T1000 (cell line): ENCODE measurements at regions not wholly inside any gene's neighbourhood (a gene's known extent, or its start where the extent isn't known, plus 50 kb on each side); places are given as distances from the start of the nearest gene placed in this dataset.

Experiments used
- DNase-seq: peaks from one replicate; lab custom pipeline; 2025; ENCODE audit warnings: mixed read lengths; lab: John Stamatoyannopoulos, UW

GRCh38 chr3:168648321-168648720 lies 552.6 kb upstream of the GOLIM4 start:
- no peak for DNase-seq

- DNase-seq: no peak
These were observed 551.9 kb upstream of the GOLIM4 start for GRCh38 chr3:168647582-168647981.

DNA sequence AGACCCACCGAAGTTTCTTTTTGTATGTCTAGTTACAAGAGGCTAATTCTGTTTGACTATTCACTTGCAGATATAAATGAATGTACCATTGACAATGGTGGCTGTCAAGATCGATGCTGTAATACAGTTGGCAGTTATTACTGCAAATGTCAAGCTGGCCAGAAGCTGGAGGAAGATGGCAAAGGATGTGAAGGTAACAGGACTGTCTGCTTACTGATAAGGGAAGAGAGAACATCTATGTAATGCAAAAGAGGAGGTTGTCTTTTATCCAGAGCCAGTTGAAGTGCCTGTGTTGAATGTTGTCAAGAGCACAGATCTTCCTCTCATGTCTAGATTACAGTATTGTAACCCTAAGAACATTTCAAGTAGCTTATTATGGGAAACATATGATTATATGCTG lies 549.5 kb upstream of the GOLIM4 start:
- no peak for DNase-seq

GRCh38 chr3:168628549-168628948 lies 532.8 kb upstream of the GOLIM4 start:
- DNase-seq: no peak

GRCh38 chr3:168625477-168625876 lies 529.8 kb upstream of the GOLIM4 start:
- no peak for DNase-seq

GRCh38 chr3:168624892-168625448 lies 529.2 kb upstream of the GOLIM4 start:
- no peak for DNase-seq

DNA sequence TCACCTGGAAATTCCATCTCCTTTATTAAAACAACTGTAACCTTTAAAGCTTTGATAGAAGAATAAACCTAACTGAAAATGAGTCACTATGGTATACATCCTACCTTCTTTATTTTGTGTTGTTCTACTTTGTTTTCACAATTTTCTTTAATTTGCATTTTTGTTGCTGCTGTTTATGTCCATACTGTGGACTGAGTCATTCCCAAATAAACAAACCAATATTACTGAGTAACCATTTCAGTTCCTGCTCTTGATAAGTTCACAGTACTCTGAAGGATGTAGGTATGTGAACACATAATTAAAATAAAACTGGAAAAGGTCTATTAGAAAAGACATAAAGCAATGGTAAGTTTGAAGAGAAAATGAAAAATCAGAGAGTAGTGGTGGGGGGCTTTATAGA lies 528.5 kb upstream of the GOLIM4 start:
- no peak for DNase-seq

DNA sequence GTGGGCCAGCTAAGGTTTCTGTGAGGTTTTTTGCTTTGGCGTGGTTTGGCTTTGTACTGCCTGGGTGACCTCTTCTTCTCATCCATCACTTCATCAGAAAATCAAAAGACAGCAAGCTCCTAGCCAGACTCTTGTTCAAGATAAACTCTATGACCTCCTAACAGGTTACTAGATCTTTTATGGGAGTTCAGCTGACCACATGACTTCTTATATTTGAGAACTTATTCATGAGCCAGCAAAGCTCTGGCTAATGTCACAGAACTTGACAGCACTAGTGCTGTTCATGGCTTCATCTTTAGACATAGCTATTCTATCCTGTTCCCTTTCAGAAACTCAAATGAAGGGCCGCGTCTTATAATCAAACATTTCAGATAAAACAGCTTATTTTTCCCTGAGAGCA lies 527.1 kb upstream of the GOLIM4 start:
- DNase-seq: no peak

GRCh38 chr3:168620854-168621253 lies 525.1 kb upstream of the GOLIM4 start:
- no peak for DNase-seq

- no peak for DNase-seq
These were observed 523.2 kb upstream of the GOLIM4 start for GRCh38 chr3:168618827-168619470.

GRCh38 chr3:168617658-168618057 lies 521.9 kb upstream of the GOLIM4 start:
- no peak for DNase-seq

- no peak for DNase-seq
These were observed 521.2 kb upstream of the GOLIM4 start for GRCh38 chr3:168616915-168617314.

GRCh38 chr3:168615493-168616020 lies 519.8 kb upstream of the GOLIM4 start:
- no peak for DNase-seq

GRCh38 chr3:168613151-168613550 lies 517.4 kb upstream of the GOLIM4 start:
- DNase-seq: no peak

DNA sequence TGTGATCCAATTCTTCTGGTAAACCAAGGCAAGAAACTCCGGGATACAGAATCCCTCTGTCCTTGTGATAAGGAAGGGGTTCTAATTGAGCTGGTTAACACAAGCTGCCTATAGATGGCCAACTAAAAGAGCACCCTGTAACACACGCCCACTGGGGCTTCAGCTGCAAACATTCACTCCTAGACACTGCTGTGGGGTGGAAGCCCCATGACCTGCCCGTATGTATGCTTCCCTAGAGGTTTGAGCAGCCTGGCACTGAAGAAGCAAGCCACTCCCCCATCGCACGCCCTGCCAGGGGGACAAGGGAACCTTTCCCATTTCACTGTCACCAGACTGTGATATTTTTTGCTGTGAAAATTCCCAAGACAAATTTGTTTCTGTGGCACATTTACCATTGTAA lies 516.9 kb upstream of the GOLIM4 start:
- no peak for DNase-seq

DNA sequence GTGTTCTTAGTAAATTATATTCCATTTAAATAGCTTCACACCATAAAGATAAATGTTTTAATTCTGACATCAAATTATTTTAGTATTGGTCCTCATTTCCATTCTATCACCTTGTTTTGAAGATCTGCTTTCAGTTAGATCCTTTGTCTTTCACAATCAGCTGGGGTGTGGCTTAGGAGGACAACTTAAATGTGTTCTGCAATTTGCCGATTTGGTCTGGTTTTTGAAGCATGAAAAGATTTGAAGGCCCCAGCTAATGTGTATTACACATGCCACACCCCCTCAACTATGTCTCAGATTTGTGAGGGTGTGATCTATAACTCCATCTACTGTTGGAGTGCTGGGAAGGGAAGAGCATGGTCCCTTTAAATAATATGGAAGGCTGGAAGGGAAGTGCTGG lies 516.1 kb upstream of the GOLIM4 start:
- no peak for DNase-seq

GRCh38 chr3:168608926-168609325 lies 513.2 kb upstream of the GOLIM4 start:
- no peak for DNase-seq

- DNase-seq: no peak
These were observed 509.0 kb upstream of the GOLIM4 start for GRCh38 chr3:168604767-168605166.

- DNase-seq: no peak
These were observed 502.5 kb upstream of the GOLIM4 start for GRCh38 chr3:168598250-168598649.

- no peak for DNase-seq
These were observed 500.6 kb upstream of the GOLIM4 start for GRCh38 chr3:168596175-168596823.

DNA sequence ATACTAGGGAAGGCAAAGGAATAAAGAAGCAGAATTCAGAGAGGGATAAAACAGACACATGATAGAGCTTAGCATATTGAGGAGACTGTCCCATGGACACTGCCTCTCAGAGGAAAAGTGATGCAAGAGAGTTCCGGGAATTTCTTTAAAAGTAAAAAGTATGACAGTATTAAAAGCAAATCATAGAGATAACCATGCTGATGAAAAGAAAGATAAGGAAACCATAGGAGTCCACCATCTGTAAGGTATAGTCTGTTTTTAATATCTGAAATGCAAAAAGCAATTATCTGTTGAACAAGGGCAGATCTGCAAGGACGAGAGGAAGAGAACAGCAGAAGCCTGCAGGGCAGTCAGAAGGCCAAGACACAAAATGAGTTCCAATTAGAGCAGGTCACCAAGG lies 495.9 kb upstream of the GOLIM4 start:
- DNase-seq: no peak

DNA sequence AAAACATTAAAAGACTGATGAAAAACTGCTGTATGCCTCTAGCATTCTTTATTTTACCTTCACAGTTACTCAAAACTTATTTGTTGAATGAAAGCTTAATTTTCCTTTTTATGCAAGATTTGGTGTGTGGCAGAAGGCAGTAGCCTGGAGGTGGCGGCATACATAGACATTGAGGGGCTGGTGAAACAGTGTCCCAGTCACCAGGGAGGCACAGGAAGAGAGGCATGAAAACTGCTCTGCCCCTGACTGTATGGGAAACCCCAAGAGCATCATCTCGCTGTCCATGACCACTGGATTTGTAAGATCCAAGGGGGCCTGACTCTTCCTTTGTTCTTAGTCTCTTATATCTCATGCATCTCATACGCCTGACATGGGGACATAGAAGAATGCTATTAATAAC lies 493.7 kb upstream of the GOLIM4 start:
- DNase-seq: no peak

- no peak for DNase-seq
These were observed 489.8 kb upstream of the GOLIM4 start for GRCh38 chr3:168585544-168585943.
